ENCODE measurements at regions not wholly inside any gene's neighbourhood (a gene's known extent, or its start where the extent isn't known, plus 50 kb on each side); places are given as distances from the start of the nearest gene placed in this dataset.

DNA sequence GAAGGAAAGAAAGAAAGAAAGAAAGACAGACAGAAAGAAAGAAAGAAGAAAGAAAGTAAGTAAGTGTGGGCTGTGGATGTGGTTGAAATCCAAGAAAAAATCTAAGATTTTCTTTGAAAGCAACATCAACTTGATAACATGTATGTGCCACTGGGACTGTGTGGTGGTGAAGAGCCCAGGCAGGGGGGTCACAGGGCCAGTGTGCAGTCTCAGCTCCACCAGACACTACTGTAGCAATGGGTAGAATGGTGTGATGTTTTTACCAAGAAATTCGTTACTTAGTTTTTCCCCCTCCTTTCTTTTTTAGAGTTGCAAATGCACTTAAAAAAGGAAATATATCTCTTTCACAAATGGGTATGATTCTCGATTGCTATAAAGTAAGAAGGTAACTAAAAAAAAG, 71.9 kb upstream of the CNEP1R1 start:
- no peak for TF ChIP-seq FOXM1 (IDR thresholded peaks at IDR 0.05; ENCODE audit: borderline replicate concordance)
- no peak for TF ChIP-seq FOXA1 (IDR thresholded peaks at IDR 0.05)
- TF ChIP-seq SUZ12 (IDR thresholded peaks at IDR 0.05): no peak
- no peak for TF ChIP-seq NFRKB (IDR thresholded peaks at IDR 0.05)
- TF ChIP-seq FOXK2 (IDR thresholded peaks at IDR 0.05): no peak
- TF ChIP-seq, protein P1, sequence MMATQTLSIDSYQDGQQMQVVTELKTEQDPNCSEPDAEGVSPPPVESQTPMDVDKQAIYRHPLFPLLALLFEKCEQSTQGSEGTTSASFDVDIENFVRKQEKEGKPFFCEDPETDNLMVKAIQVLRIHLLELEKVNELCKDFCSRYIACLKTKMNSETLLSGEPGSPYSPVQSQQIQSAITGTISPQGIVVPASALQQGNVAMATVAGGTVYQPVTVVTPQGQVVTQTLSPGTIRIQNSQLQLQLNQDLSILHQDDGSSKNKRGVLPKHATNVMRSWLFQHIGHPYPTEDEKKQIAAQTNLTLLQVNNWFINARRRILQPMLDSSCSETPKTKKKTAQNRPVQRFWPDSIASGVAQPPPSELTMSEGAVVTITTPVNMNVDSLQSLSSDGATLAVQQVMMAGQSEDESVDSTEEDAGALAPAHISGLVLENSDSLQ (IDR thresholded peaks at IDR 0.05): no peak
- TF ChIP-seq ELF4 (IDR thresholded peaks at IDR 0.05): no peak
- no peak for TF ChIP-seq ZNF384 (IDR thresholded peaks at IDR 0.05)
- TF ChIP-seq SP1 (IDR thresholded peaks at IDR 0.05): no peak
- no peak for TF ChIP-seq BHLHE40 (IDR thresholded peaks at IDR 0.05; ENCODE audit: borderline replicate concordance)

Data from HEK293T (cell line).